ENCODE measurements at regions not wholly inside any gene's neighbourhood (a gene's known extent, or its start where the extent isn't known, plus 50 kb on each side); places are given as distances from the start of the nearest gene placed in this dataset.

DNA sequence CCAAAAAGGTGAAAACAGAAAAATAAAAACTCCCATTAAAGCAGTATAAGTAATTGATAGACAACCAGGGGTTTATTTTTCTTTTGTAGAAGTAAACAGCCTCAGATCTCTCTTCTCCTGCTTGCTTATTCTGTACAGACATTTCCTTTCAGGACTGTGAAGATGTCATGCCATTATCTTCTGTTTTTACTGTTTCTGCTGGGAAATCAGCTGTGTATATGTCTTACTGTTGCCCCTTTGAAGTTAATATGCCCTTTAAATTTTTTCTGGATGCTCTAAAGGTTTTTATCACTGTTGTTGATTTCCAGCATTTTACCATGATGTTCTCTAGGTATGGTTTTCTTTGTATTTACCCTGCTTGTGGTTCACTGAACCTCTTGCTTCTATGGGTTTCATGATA is 199.5 kb downstream of the NXNL2 start:
- H3K4me3 ChIP-seq (ENCODE audit: low read depth, low read length), result no peak overlapping the region
- TF ChIP-seq, protein P1, sequence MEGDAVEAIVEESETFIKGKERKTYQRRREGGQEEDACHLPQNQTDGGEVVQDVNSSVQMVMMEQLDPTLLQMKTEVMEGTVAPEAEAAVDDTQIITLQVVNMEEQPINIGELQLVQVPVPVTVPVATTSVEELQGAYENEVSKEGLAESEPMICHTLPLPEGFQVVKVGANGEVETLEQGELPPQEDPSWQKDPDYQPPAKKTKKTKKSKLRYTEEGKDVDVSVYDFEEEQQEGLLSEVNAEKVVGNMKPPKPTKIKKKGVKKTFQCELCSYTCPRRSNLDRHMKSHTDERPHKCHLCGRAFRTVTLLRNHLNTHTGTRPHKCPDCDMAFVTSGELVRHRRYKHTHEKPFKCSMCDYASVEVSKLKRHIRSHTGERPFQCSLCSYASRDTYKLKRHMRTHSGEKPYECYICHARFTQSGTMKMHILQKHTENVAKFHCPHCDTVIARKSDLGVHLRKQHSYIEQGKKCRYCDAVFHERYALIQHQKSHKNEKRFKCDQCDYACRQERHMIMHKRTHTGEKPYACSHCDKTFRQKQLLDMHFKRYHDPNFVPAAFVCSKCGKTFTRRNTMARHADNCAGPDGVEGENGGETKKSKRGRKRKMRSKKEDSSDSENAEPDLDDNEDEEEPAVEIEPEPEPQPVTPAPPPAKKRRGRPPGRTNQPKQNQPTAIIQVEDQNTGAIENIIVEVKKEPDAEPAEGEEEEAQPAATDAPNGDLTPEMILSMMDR (IDR thresholded peaks at IDR 0.05; ENCODE audit: insufficient read depth, low read depth, low read length), result no peak
- peak; percentile 80 for DNase-seq (ENCODE audit: low read depth)

DNA sequence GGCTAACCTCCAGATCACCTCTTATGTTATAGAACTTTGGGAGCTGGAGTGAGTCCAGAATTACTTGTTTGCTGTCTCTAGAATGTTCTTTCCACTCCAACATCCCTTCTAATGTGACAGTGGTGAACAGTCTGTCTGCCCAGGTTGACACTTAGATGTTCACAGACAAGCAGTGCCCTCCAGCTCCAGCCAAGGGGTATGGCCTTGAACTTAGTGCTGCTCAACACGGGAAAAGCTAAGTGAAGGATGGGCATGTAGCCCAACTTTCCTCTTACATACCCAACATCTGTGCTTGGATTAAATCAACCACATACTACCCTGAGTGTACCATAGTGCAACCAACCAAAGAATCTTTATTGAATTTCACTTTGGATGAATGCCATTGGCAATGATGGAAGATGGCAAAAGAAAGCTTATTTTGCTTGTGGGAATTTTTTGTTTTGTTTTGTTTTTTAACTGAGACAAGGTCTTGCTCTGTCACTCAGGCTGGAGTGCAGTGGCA is 201.2 kb downstream of the NXNL2 start:
- TF ChIP-seq, protein P1 (IDR thresholded peaks at IDR 0.05; ENCODE audit: insufficient read depth, low read depth, low read length), result no peak
- no peak overlapping the region for H3K4me3 ChIP-seq (ENCODE audit: low read depth, low read length)
- no peak for DNase-seq (ENCODE audit: low read depth)

DNA sequence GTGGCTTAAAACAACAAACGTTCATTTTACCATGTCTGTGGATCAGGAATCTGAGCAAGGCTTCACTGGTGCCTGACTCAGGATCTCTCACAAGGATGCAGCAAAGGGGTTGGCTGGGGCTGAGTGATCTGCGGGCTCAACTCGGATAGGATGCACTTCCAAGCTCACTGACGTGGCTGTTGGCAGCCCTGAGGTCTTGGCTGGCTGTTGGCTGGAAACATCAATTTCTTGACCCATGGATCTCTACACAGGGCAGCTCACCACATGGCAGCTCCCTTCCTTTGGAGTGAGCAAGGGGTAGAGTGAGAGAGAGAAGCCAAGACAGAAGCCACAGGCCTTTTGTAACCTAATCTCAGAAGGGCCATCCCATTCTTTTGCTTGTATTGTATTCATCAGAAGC is 202.1 kb downstream of the NXNL2 start:
- H3K4me3 ChIP-seq (ENCODE audit: low read depth, low read length), result no peak overlapping the region
- no peak for DNase-seq (ENCODE audit: low read depth)
- TF ChIP-seq, protein P1 (IDR thresholded peaks at IDR 0.05; ENCODE audit: insufficient read depth, low read depth, low read length), result no peak

DNA sequence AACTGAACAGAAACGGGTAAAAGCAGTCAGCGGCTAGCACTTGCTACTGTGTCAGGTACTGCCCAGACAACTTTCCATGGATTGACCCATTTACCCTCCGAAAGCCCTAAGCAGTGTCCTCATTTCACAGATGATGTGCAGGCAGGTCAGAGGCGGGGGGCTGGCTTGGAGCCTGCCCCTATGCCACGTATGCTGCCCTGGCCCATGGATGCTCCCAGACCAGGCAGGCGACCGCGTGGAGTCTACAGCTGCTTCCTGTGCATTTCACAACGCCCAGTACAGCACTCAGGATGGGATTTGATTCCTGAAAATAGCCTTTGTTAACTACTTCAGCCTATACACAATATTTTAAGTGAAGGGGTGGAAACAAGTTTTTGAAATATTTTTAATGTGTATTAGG is 202.9 kb downstream of the NXNL2 start:
- TF ChIP-seq, protein P1 (IDR thresholded peaks at IDR 0.05; ENCODE audit: insufficient read depth, low read depth, low read length), result no peak
- DNase-seq (ENCODE audit: low read depth), result peak; percentile 78
- no peak overlapping the region for H3K4me3 ChIP-seq (ENCODE audit: low read depth, low read length)

DNA sequence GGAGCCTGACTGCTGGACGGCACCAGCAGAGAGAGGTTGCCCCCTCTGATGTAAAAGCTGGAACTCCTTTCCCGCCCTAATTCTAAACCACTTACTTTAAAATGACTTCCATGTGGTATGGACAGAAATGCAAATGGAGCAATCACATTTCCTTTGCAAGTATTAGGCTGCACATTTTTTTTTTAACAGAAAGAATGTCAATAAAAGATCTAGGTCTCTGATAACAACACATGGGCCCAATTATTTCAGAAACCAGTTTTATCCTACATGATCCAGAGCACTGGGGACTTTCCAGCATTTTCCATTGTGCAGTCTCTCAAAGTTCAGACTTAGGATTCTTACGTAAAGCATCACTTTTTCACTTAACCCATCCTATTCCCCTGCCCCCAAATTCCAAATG is 203.7 kb downstream of the NXNL2 start:
- H3K4me3 ChIP-seq (ENCODE audit: low read depth, low read length), result no peak overlapping the region
- TF ChIP-seq, protein P1 (IDR thresholded peaks at IDR 0.05; ENCODE audit: insufficient read depth, low read depth, low read length), result no peak
- DNase-seq (ENCODE audit: low read depth), result peak; percentile 93

DNA sequence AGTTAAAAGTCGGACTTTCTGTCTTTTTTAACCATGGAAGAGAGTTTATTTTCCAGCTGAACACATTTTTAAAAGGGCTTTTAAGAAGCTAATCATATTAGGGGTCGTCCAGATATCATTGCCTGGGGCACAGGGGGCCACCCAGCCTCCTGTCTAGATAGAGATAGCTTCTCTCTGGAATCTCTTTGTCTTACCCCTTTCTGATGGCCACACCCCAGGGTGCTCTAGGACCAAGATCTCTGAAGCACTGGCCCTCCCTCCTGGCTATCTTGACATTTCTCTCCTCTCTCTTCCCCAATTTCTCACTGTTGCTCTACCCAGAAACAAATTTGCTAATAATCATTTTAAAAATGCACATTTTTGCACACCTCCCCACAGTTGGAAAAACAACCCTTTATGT is 204.4 kb downstream of the NXNL2 start:
- no peak for DNase-seq (ENCODE audit: low read depth)
- TF ChIP-seq, protein P1 (IDR thresholded peaks at IDR 0.05; ENCODE audit: insufficient read depth, low read depth, low read length), result no peak
- no peak overlapping the region for H3K4me3 ChIP-seq (ENCODE audit: low read depth, low read length)

DNA sequence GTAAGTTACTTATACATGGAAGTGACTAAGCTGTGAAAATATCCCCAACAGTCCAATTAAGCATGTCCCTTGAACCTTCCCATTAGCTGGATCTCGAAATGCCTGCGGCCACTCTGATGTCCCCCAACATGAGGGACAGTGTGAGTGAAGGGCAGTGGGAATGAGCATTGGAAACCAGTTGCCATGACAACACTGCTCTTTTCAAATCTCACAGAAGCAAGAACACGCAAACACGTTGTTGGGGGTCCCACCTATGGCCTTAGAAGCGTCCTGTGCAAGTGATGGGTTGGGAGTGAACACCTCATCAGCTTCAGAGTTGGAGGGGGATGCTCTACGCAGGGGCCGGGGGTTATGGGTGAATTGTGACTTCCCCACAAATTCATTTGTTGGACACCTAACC is 205.9 kb downstream of the NXNL2 start:
- DNase-seq (ENCODE audit: low read depth), result no peak
- TF ChIP-seq, protein P1 (IDR thresholded peaks at IDR 0.05; ENCODE audit: insufficient read depth, low read depth, low read length), result no peak
- no peak overlapping the region for H3K4me3 ChIP-seq (ENCODE audit: low read depth, low read length)

All from fibroblast of villous mesenchyme (primary cell).